GM12878 (cell line): ENCODE measurements at regions not wholly inside any gene's neighbourhood (a gene's known extent, or its start where the extent isn't known, plus 50 kb on each side); places are given as distances from the start of the nearest gene placed in this dataset.

Source experiments
- ATAC-seq: fragments of 200-7000 bp; cut with Tn5 transposase; 3 replicates; pipeline ENCODE4 v1.9.1; 2020; ENCODE audit warnings: mild to moderate bottlenecking, moderate library complexity
- BruUV-seq: library from RNA; stranded (reverse); fragments of 400-500 nt; replicated peaks from 2 replicates; lab custom pipeline; 2021; lab: Mats Ljungman, UMichigan
- CTCF ChIA-PET: fragments of 300-600 bp; sonication (Branson Sonifier 250); formaldehyde crosslinking; extraction: SDS; loops from one replicate; lab custom pipeline; 2021; ENCODE audit warnings: inconsistent platforms; lab: Yijun Ruan, JAX
- POLR2A ChIA-PET: fragments of 350-600 bp; formaldehyde crosslinking; extraction: SDS; loops from one replicate; lab custom pipeline; 2021; ENCODE audit warnings: inconsistent platforms; lab: Charles Lee
- RAD21 ChIA-PET: fragments of 300-600 bp; sonication (Branson Sonifier 250); formaldehyde crosslinking; loops from one replicate; lab custom pipeline; 2023; ENCODE audit warnings: antibody characterized with exemption; ENCODE audit not compliant: unreplicated experiment; lab: Charles Lee
- SMC1A ChIA-PET: fragments of 300-600 bp; sonication (Branson Sonifier 250); formaldehyde crosslinking; loops from one replicate; lab custom pipeline; 2023; ENCODE audit not compliant: unreplicated experiment, uncharacterized antibody; lab: Charles Lee
- DNase-seq: peaks from one replicate; pipeline ENCODE4 v3.0.0-alpha.2; 2011; ENCODE audit warnings: low read depth, low spot score
- FAIRE-seq: peaks from 3 replicates; lab custom pipeline; 2011; peaks lifted over from hg19 to GRCh38; lab: Jason Lieb, UNC
- H2AFZ ChIP-seq: 2 replicates; pipeline ENCODE4 v1.6.0; 2011; ENCODE audit warnings: low read depth, low read length, control low read depth; ENCODE audit not compliant: control insufficient read depth
- H3K27ac ChIP-seq: 2 replicates; pipeline ENCODE4 v1.5.1; 2011; ENCODE audit warnings: control low read depth; ENCODE audit not compliant: control insufficient read depth, insufficient read depth
- H3K27me3 ChIP-seq, 2 experiments: replicated peaks in 1 of 2; 2 replicates each; pipeline versions ENCODE4 v1.6.0 to v1.6.1; 2011; ENCODE audit warnings: low read length in 1 of 2; ENCODE audit not compliant: control insufficient read depth in 2 of 2, insufficient read depth in 2 of 2
- H3K36me3 ChIP-seq, 2 experiments: 2 replicates each; pipeline ENCODE4 v1.5.1; 2011; ENCODE audit warnings: low read length in 1 of 2; ENCODE audit not compliant: control insufficient read depth in 2 of 2, insufficient read depth in 2 of 2
- H3K4me1 ChIP-seq: 2 replicates; pipeline ENCODE4 v1.6.1; 2011; ENCODE audit warnings: mild to moderate bottlenecking, low read length, moderate library complexity, mixed read lengths; ENCODE audit not compliant: control insufficient read depth, insufficient read depth
- H3K4me2 ChIP-seq: 2 replicates; pipeline ENCODE4 v1.6.0; 2011; ENCODE audit warnings: control low read depth; ENCODE audit not compliant: control insufficient read depth, insufficient read depth
- H3K4me3 ChIP-seq: fragments of 200-600 bp; sonication (generic); 2 replicates; pipeline ENCODE4 v1.5.1; 2016
- H3K79me2 ChIP-seq: 2 replicates; pipeline ENCODE4 v1.6.0; 2011; ENCODE audit warnings: low read length; ENCODE audit not compliant: control insufficient read depth, insufficient read depth
- H3K9ac ChIP-seq: 2 replicates; pipeline ENCODE4 v1.8.0; 2011; ENCODE audit warnings: low read length, control low read depth, mixed read lengths; ENCODE audit not compliant: control insufficient read depth, insufficient read depth
- H3K9me3 ChIP-seq: replicated peaks from 3 replicates; pipeline ENCODE4 v1.5.1; 2011; ENCODE audit warnings: mild to moderate bottlenecking, low read length; ENCODE audit not compliant: control insufficient read depth, insufficient read depth
- H4K20me1 ChIP-seq: 2 replicates; pipeline ENCODE4 v1.6.0; 2011; ENCODE audit not compliant: control insufficient read depth, insufficient read depth
- ASH2L ChIP-seq: fragments of 300-600, 200-600 bp; sonication (generic); IDR thresholded peaks from 2 replicates; pipeline ENCODE4 v1.6.1; 2017; ENCODE audit warnings: low read depth, mild to moderate bottlenecking, borderline replicate concordance
- BHLHE40 ChIP-seq, 2 experiments: fragments of 450-650 bp in 1 of 2; IDR thresholded peaks; 2 replicates each; pipeline ENCODE4 v1.6.1; 2011 to 2017; ENCODE audit warnings: low read depth in 2 of 2, borderline replicate concordance in 1 of 2, improper control_type of control experiment in 1 of 2, low read length in 1 of 2, mild to moderate bottlenecking in 1 of 2
- CREM ChIP-seq: IDR thresholded peaks from 2 replicates; pipeline ENCODE4 v1.6.1; 2014; ENCODE audit warnings: antibody characterized with exemption, low read depth
- EP300 ChIP-seq, 2 experiments: fragments of 150-350 bp in 1 of 2; IDR thresholded peaks; 2 replicates each; pipeline ENCODE4 v1.6.1; 2011 to 2012; ENCODE audit warnings: low read depth in 2 of 2, low read length in 2 of 2, borderline replicate concordance in 1 of 2, improper control_type of control experiment in 1 of 2, inconsistent platforms in 1 of 2; ENCODE audit not compliant: control insufficient read depth in 1 of 2
- ESRRA ChIP-seq: IDR thresholded peaks from 2 replicates; pipeline ENCODE4 v1.6.1; 2012; ENCODE audit warnings: mild to moderate bottlenecking, low read length, improper control_type of control experiment
- ETV6 ChIP-seq, 2 experiments: fragments of 450-650 bp in 1 of 2; IDR thresholded peaks in 1 of 2; conservative IDR thresholded peaks in 1 of 2; 2 replicates each; pipeline ENCODE4 v1.6.1; 2014; ENCODE audit warnings: antibody characterized with exemption in 1 of 2, borderline replicate concordance in 1 of 2, low read depth in 1 of 2, mild to moderate bottlenecking in 1 of 2, moderate library complexity in 1 of 2
- EZH2 ChIP-seq: IDR thresholded peaks from 2 replicates; pipeline ENCODE4 v1.6.1; 2012; ENCODE audit warnings: low read depth, mild to moderate bottlenecking, control low read depth, inconsistent platforms, low read length, borderline replicate concordance; ENCODE audit not compliant: control insufficient read depth
- FOXM1 ChIP-seq: IDR thresholded peaks from 2 replicates; pipeline ENCODE4 v1.6.1; 2012; ENCODE audit warnings: low read depth, mild to moderate bottlenecking, inconsistent platforms, low read length, moderate library complexity
- IKZF2 ChIP-seq, 2 experiments: fragments of 450-650 bp; IDR thresholded peaks; 2 replicates each; pipeline ENCODE4 v1.6.1; 2017; ENCODE audit warnings: mild to moderate bottlenecking in 2 of 2, moderate library complexity in 2 of 2
- MYB ChIP-seq: fragments of 150-350 bp; IDR thresholded peaks from 2 replicates; pipeline ENCODE4 v1.6.1; 2014; ENCODE audit warnings: mild to moderate bottlenecking, low read depth, low read length, borderline replicate concordance
- PML ChIP-seq: IDR thresholded peaks from 2 replicates; pipeline ENCODE4 v1.6.1; 2012; ENCODE audit warnings: low read length, inconsistent platforms
- POLR2AphosphoS2 ChIP-seq: IDR thresholded peaks from 2 replicates; pipeline ENCODE4 v1.6.1; 2011; ENCODE audit warnings: low read depth, mild to moderate bottlenecking, low read length, improper control_type of control experiment, moderate library complexity
- RCOR1 ChIP-seq: conservative IDR thresholded peaks from 2 replicates; pipeline ENCODE4 v1.6.1; 2012; ENCODE audit warnings: low read depth, low read length, improper control_type of control experiment
- RELB ChIP-seq: fragments of 450-650 bp; IDR thresholded peaks from 2 replicates; pipeline ENCODE4 v1.6.1; 2017; ENCODE audit warnings: low read depth, mild to moderate bottlenecking, moderate library complexity
- TCF12 ChIP-seq: IDR thresholded peaks from 2 replicates; pipeline ENCODE4 v1.6.1; 2011; ENCODE audit warnings: low read depth, mild to moderate bottlenecking, low read length
- TCF7 ChIP-seq: IDR thresholded peaks from 2 replicates; pipeline ENCODE4 v1.6.1; 2014; ENCODE audit warnings: antibody characterized with exemption, borderline replicate concordance
- USF1 ChIP-seq: IDR thresholded peaks from 2 replicates; pipeline ENCODE4 v1.6.1; 2011; ENCODE audit warnings: borderline replicate concordance, low read depth, mild to moderate bottlenecking, moderate library complexity, mixed read lengths, low read length; ENCODE audit not compliant: insufficient read depth; ENCODE audit errors: extremely low read length
- USF2 ChIP-seq: IDR thresholded peaks from 2 replicates; pipeline ENCODE4 v1.6.1; 2011; ENCODE audit warnings: low read depth, low read length, improper control_type of control experiment, borderline replicate concordance
- ZNF274 ChIP-seq: IDR thresholded peaks from one replicate; pipeline ENCODE4 v1.8.0; 2011; ENCODE audit not compliant: insufficient read length, insufficient read depth
- ZNF622 ChIP-seq: fragments of 450-650 bp; IDR thresholded peaks from 2 replicates; pipeline ENCODE4 v1.6.1; 2017; ENCODE audit warnings: mild to moderate bottlenecking, inconsistent platforms
- whole genome bisulfite sequencing: methylation state at CpG from one replicate; pipeline ENCODE4 v1.1.6; 2016; ENCODE audit warnings: low lambda C conversion rate; ENCODE audit not compliant: insufficient replicate concordance, insufficient coverage; ENCODE audit errors: missing lambda C conversion rate; 5-methylcytosine and 5-hydroxymethylcytosine counted together
- in situ Hi-C: fragments of 300-500 bp; cut with MboI; formaldehyde crosslinking; loops from 9 replicates; pipeline ENCODE4 v1.14.3; 2018; ENCODE audit warnings: mixed read lengths
- intact Hi-C: fragments of 100-400 bp; cut with micrococcal nuclease; formaldehyde crosslinking; loops from one replicate; pipeline ENCODE4 v1.14.2; 2022; ENCODE audit not compliant: unreplicated experiment

DNA sequence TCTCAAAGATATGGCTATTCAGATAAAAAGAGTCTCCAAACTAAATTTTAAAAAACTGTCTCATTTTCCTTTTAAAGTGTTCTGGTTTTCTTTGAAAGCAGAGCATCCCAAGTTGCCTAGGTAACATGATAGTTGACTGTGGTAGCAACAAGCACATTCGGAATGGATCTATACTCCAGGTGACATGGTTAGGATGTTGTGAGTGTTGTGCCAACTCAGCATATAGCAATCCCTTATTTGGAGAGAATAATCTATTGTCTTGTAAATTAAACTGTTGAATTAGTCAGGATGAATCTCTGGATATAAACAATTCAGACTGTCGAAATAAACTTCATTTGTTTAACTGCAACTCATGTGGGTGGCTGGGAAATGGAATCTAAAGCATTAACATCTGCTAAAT is 418.6 kb downstream of the TUSC7 start:
- ChIA-PET SMC1A (interaction anchor here (1.0 kb wide), 1 partner anchor 8 kb away, joined by 3 read pairs; no protein-coding TSS in a partner anchor), RAD21 (no interaction called here), CTCF (interaction anchor here (1.4 kb wide), 1 partner anchor 357 kb away, joined by 5 read pairs; no protein-coding TSS in a partner anchor), POLR2A (no interaction called here)
- TF ChIP-seq PML (no peak), EZH2 (no peak), EP300 (IDR thresholded peaks at IDR 0.05; ENCODE audit: borderline replicate concordance in 1 of 2, control insufficient read depth in 1 of 2, low read depth in 2 of 2, low read length in 2 of 2) (no peak), BHLHE40 (IDR thresholded peaks at IDR 0.05; ENCODE audit: borderline replicate concordance in 1 of 2, low read depth in 2 of 2, low read length in 1 of 2) (no peak), ZNF274 (no peak), RELB (no peak), ESRRA (no peak), TCF12 (no peak), ASH2L (no peak), ETV6 (conservative IDR thresholded peaks at IDR 0.05 in 1 of 2, IDR thresholded peaks at IDR 0.05 in 1 of 2; ENCODE audit: borderline replicate concordance in 1 of 2, low read depth in 1 of 2) (no peak), USF1 (no peak), ZNF622 (no peak), MYB (no peak), USF2 (no peak), CREM (no peak), IKZF2 (IDR thresholded peaks at IDR 0.05) (no peak), POLR2AphosphoS2 (no peak), RCOR1 (no peak), FOXM1 (no peak), TCF7 (no peak)
- Histone ChIP-seq H3K9me3 (no peaks in the 10 kb centered on the region), H4K20me1 (no peaks in the 10 kb centered on the region), H3K9ac (no peak overlapping the region), H3K27ac (no peak overlapping the region), H3K4me3 (no peak overlapping the region), H3K36me3 (no peaks in the 10 kb centered on the region), H2AFZ (no peak overlapping the region), H3K4me2 (no peak overlapping the region), H3K79me2 (no peaks in the 10 kb centered on the region), H3K27me3 (no peaks in the 10 kb centered on the region), H3K4me1 (no peaks in the 10 kb centered on the region)
- WGBS: 5% methylated on average over 2 of the region's 2 CpGs
- in situ Hi-C loops (no loop called here), intact Hi-C loops (no loop called here)
- FAIRE-seq: no peak
- BruUV-seq: no TSS peak
- no peak for DNase-seq
- no peak for ATAC-seq
